Ectodermal cell (in vitro differentiated cells): ENCODE measurements at regions not wholly inside any gene's neighbourhood (a gene's known extent, or its start where the extent isn't known, plus 50 kb on each side); places are given as distances from the start of the nearest gene placed in this dataset.

Experiments used
- H3K27ac ChIP-seq: 2 replicates; pipeline ENCODE4 v1.7.0; 2013; ENCODE audit warnings: mild to moderate bottlenecking, low read depth, low read length; ENCODE audit not compliant: insufficient read depth, poor library complexity, severe bottlenecking
- H3K27me3 ChIP-seq: 2 replicates; pipeline ENCODE4 v1.7.0; 2013; ENCODE audit warnings: mild to moderate bottlenecking, low read length; ENCODE audit not compliant: insufficient read depth, control insufficient read depth, poor library complexity, severe bottlenecking
- H3K36me3 ChIP-seq: one replicate; pipeline ENCODE4 v1.7.0; 2013; ENCODE audit warnings: low read length; ENCODE audit not compliant: control insufficient read depth, insufficient read depth
- H3K4me1 ChIP-seq: one replicate; pipeline ENCODE4 v1.7.0; 2013; ENCODE audit warnings: low read length; ENCODE audit not compliant: control insufficient read depth, insufficient read depth
- H3K4me3 ChIP-seq: 2 replicates; pipeline ENCODE4 v1.7.0; 2013; ENCODE audit warnings: low read depth, low read length, control low read depth; ENCODE audit not compliant: insufficient read depth
- H3K9me3 ChIP-seq: 2 replicates; pipeline ENCODE4 v1.7.0; 2013; ENCODE audit warnings: mild to moderate bottlenecking, low read length, moderate library complexity; ENCODE audit not compliant: control insufficient read depth
- WGBS, 2 experiments: methylation state at CpG; one replicate each; pipeline ENCODE4 v1.1.7; 2013; ENCODE audit warnings: missing lambda C conversion rate in 2 of 2; 5-methylcytosine and 5-hydroxymethylcytosine counted together

- no peaks in the 10 kb centered on the region for H3K9me3 ChIP-seq
- H3K27ac ChIP-seq = no peak overlapping the region
- H3K4me3 ChIP-seq = no peak overlapping the region
- peaks cover 5% of the 10 kb centered on the region for H3K4me1 ChIP-seq
- no peaks in the 10 kb centered on the region for H3K36me3 ChIP-seq
- no peaks in the 10 kb centered on the region for H3K27me3 ChIP-seq
- 92 to 100% methylated on average over 1 of the region's 1 CpG for WGBS, 2 experiments
Observed at GRCh38 chr18:40925071-40925541, 1029.9 kb upstream of the PIK3C3 start.

GRCh38 chr18:40921845-40922629, 1033.0 kb upstream of the PIK3C3 start:
- no peak overlapping the region for H3K27ac ChIP-seq
- peaks cover 5% of the 10 kb centered on the region for H3K4me1 ChIP-seq
- no peaks in the 10 kb centered on the region for H3K36me3 ChIP-seq
- no peak overlapping the region for H3K4me3 ChIP-seq
- no peaks in the 10 kb centered on the region for H3K9me3 ChIP-seq
- 83 to 88% methylated on average over 4 of the region's 4 CpGs for WGBS, 2 experiments
- H3K27me3 ChIP-seq = no peaks in the 10 kb centered on the region

GRCh38 chr18:40917056-40917455, 1038.0 kb upstream of the PIK3C3 start:
- Histone ChIP-seq H3K36me3 (no peaks in the 10 kb centered on the region), H3K4me3 (no peak overlapping the region), H3K9me3 (no peaks in the 10 kb centered on the region), H3K27ac (no peak overlapping the region), H3K27me3 (no peaks in the 10 kb centered on the region), H3K4me1 (peaks cover 5% of the 10 kb centered on the region)

GRCh38 chr18:40915724-40916123, 1039.3 kb upstream of the PIK3C3 start:
- WGBS, 2 experiments = 95 to 96% methylated on average over 4 of the region's 4 CpGs
- Histone ChIP-seq H3K27me3 (no peaks in the 10 kb centered on the region), H3K9me3 (no peaks in the 10 kb centered on the region), H3K27ac (no peak overlapping the region), H3K4me3 (no peak overlapping the region), H3K4me1 (no peaks in the 10 kb centered on the region), H3K36me3 (no peaks in the 10 kb centered on the region)

- no peak overlapping the region for H3K4me3 ChIP-seq
- no peaks in the 10 kb centered on the region for H3K9me3 ChIP-seq
- no peaks in the 10 kb centered on the region for H3K4me1 ChIP-seq
- no peaks in the 10 kb centered on the region for H3K36me3 ChIP-seq
- WGBS, 2 experiments = 90 to 97% methylated on average over 3 of the region's 4 CpGs
- H3K27me3 ChIP-seq = no peaks in the 10 kb centered on the region
- no peak overlapping the region for H3K27ac ChIP-seq
Observed at GRCh38 chr18:40911582-40912254, 1043.3 kb upstream of the PIK3C3 start.

GRCh38 chr18:40911041-40911440, 1044.0 kb upstream of the PIK3C3 start:
- H3K27me3 ChIP-seq = no peaks in the 10 kb centered on the region
- H3K4me3 ChIP-seq = no peak overlapping the region
- no peaks in the 10 kb centered on the region for H3K36me3 ChIP-seq
- no peaks in the 10 kb centered on the region for H3K9me3 ChIP-seq
- H3K4me1 ChIP-seq = no peaks in the 10 kb centered on the region
- 90 to 100% methylated on average over 2 of the region's 3 CpGs for WGBS, 2 experiments
- H3K27ac ChIP-seq = no peak overlapping the region

GRCh38 chr18:40907842-40908241, 1047.2 kb upstream of the PIK3C3 start:
- 97 to 98% methylated on average over 2 of the region's 2 CpGs for WGBS, 2 experiments
- H3K4me3 ChIP-seq = no peak overlapping the region

GRCh38 chr18:40904295-40904694, 1050.7 kb upstream of the PIK3C3 start:
- 0% methylated on average over 1 of the region's 1 CpG for WGBS, 2 experiments
- no peak overlapping the region for H3K4me3 ChIP-seq
- H3K4me1 ChIP-seq = no peaks in the 10 kb centered on the region
- H3K36me3 ChIP-seq = no peaks in the 10 kb centered on the region
- H3K27ac ChIP-seq = no peak overlapping the region
- H3K9me3 ChIP-seq = no peaks in the 10 kb centered on the region
- no peaks in the 10 kb centered on the region for H3K27me3 ChIP-seq

More at GRCh38 chr18:40907842-40908241, 1047.2 kb upstream of the PIK3C3 start:
- H3K27ac ChIP-seq = no peak overlapping the region
- no peaks in the 10 kb centered on the region for H3K27me3 ChIP-seq
- H3K9me3 ChIP-seq = no peaks in the 10 kb centered on the region
- H3K36me3 ChIP-seq = no peaks in the 10 kb centered on the region
- no peaks in the 10 kb centered on the region for H3K4me1 ChIP-seq

- Histone ChIP-seq H3K4me1 (no peaks in the 10 kb centered on the region), H3K36me3 (no peaks in the 10 kb centered on the region), H3K27me3 (no peaks in the 10 kb centered on the region), H3K4me3 (no peak overlapping the region), H3K9me3 (no peaks in the 10 kb centered on the region), H3K27ac (no peak overlapping the region)
- 92 to 95% methylated on average over 2 of the region's 2 CpGs for WGBS, 2 experiments
Observed at GRCh38 chr18:40902436-40902835, 1052.6 kb upstream of the PIK3C3 start.

GRCh38 chr18:40897884-40898283, 1057.2 kb upstream of the PIK3C3 start:
- Histone ChIP-seq H3K36me3 (no peaks in the 10 kb centered on the region), H3K27ac (no peak overlapping the region), H3K4me3 (no peak overlapping the region), H3K9me3 (no peaks in the 10 kb centered on the region), H3K4me1 (no peaks in the 10 kb centered on the region), H3K27me3 (no peaks in the 10 kb centered on the region)
- 85 to 88% methylated on average over 3 of the region's 3 CpGs for WGBS, 2 experiments
